A549 (cell line): ENCODE measurements at regions not wholly inside any gene's neighbourhood (a gene's known extent, or its start where the extent isn't known, plus 50 kb on each side); places are given as distances from the start of the nearest gene placed in this dataset.

Experiments
- ATAC-seq, 2 experiments: fragments of 200-7000 bp in 1 of 2; fragments of >200 bp in 1 of 2; cut with Nextera tagmentation in 1 of 2; cut with Tn5 transposase in 1 of 2; 3 replicates each; pipeline versions ENCODE4 v1.8.0 to v1.9.1; 2018 to 2020; ENCODE audit warnings: mild to moderate bottlenecking in 1 of 2, moderate library complexity in 1 of 2
- CTCF ChIA-PET: fragments of 300-600 bp; sonication (Branson Sonifier 250); formaldehyde crosslinking; extraction: SDS; loops from one replicate; lab custom pipeline; 2021; ENCODE audit warnings: antibody characterized with exemption, inconsistent platforms; lab: Yijun Ruan, JAX
- POLR2A ChIA-PET: fragments of 350-600 bp; formaldehyde crosslinking; extraction: SDS; loops from one replicate; lab custom pipeline; 2021; ENCODE audit warnings: antibody characterized with exemption, inconsistent platforms; lab: Yijun Ruan, JAX
- DNase-seq, 2 experiments: peaks; one replicate each; pipeline versions ENCODE4 v3.0.0 to v3.0.0-alpha.2; 2011 to 2016; ENCODE audit warnings: low read depth in 1 of 2, low spot score in 1 of 2
- FAIRE-seq: peaks from 2 replicates; lab custom pipeline; 2011; peaks lifted over from hg19 to GRCh38; lab: Jason Lieb, UNC
- H3K27ac ChIP-seq, 2 experiments: fragments of >200 bp; sonication (Bioruptor Twin); formaldehyde crosslinking; 3 replicates each; pipeline ENCODE4 v1.5.1; 2016 to 2017
- H3K4me1 ChIP-seq: fragments of >200 bp; sonication (Bioruptor Twin); formaldehyde crosslinking; 3 replicates; pipeline ENCODE4 v1.6.1; 2016
- H3K4me2 ChIP-seq: fragments of >200 bp; sonication (Bioruptor Twin); formaldehyde crosslinking; 3 replicates; pipeline ENCODE4 v1.6.1; 2016
- H3K4me3 ChIP-seq: fragments of >200 bp; sonication (Bioruptor Twin); formaldehyde crosslinking; 3 replicates; pipeline ENCODE4 v1.5.1; 2016
- H3K9me3 ChIP-seq: fragments of >200 bp; sonication (Bioruptor Twin); formaldehyde crosslinking; 3 replicates; pipeline ENCODE4 v1.6.1; 2016
- BHLHE40 ChIP-seq: IDR thresholded peaks from 2 replicates; pipeline ENCODE4 v1.6.1; 2012; ENCODE audit warnings: low read depth, low read length, inconsistent platforms
- CEBPB ChIP-seq, 2 experiments: fragments of >200 bp in 1 of 2; sonication (Bioruptor Twin) in 1 of 2; formaldehyde crosslinking in 1 of 2; IDR thresholded peaks; 2 replicates each; pipeline ENCODE4 v1.6.1; 2012 to 2016
- CHD2 ChIP-seq: fragments of 150-350 bp; IDR thresholded peaks from 2 replicates; pipeline ENCODE4 v1.6.1; 2014; ENCODE audit warnings: low read length; ENCODE audit not compliant: partially characterized antibody
- CHD4 ChIP-seq: fragments of 200-600 bp; sonication (generic); IDR thresholded peaks from 2 replicates; pipeline ENCODE4 v1.6.1; 2016; ENCODE audit warnings: antibody characterized with exemption, mild to moderate bottlenecking, borderline replicate concordance
- EP300 ChIP-seq, 2 experiments: fragments of >200 bp; sonication (Bioruptor Twin); formaldehyde crosslinking; IDR thresholded peaks; 2 replicates in 1 of 2; 3 replicates in 1 of 2; pipeline ENCODE4 v1.6.1; 2016 to 2017
- HEYL ChIP-seq: fragments of 250-450 bp; sonication (Bioruptor Pico); IDR thresholded peaks from 2 replicates; pipeline ENCODE4 v1.8.0; 2021; ENCODE audit warnings: mild to moderate bottlenecking, moderate library complexity
- HOXA7 ChIP-seq: fragments of 250-450 bp; sonication (Bioruptor Pico); IDR thresholded peaks from 2 replicates; pipeline ENCODE4 v1.5.0; 2020; ENCODE audit warnings: mild to moderate bottlenecking, moderate library complexity
- HOXB13 ChIP-seq: fragments of 250-450 bp; sonication (Bioruptor Pico); IDR thresholded peaks from 2 replicates; pipeline ENCODE4 v1.5.0; 2020; ENCODE audit warnings: low read depth, mild to moderate bottlenecking, moderate library complexity
- KDM1A ChIP-seq: fragments of 200-600 bp; sonication (generic); IDR thresholded peaks from 2 replicates; pipeline ENCODE4 v1.6.1; 2016; ENCODE audit warnings: low read depth, mild to moderate bottlenecking
- MAFK ChIP-seq: fragments of 450-650 bp; IDR thresholded peaks from 2 replicates; pipeline ENCODE4 v1.6.1; 2014; ENCODE audit not compliant: partially characterized antibody
- MAZ ChIP-seq: fragments of 150-350 bp; IDR thresholded peaks from 2 replicates; pipeline ENCODE4 v1.6.1; 2014; ENCODE audit warnings: antibody characterized with exemption, low read depth, low read length, borderline replicate concordance
- MYC ChIP-seq: IDR thresholded peaks from 2 replicates; pipeline ENCODE4 v1.6.1; 2012; ENCODE audit warnings: mild to moderate bottlenecking, inconsistent platforms, low read length, improper control_type of control experiment, borderline replicate concordance
- NFE2L2 ChIP-seq: fragments of 150-350 bp; conservative IDR thresholded peaks from 2 replicates; pipeline ENCODE4 v1.6.1; 2014; ENCODE audit warnings: low read length
- RARB ChIP-seq: fragments of 250-450 bp; sonication (Bioruptor Pico); IDR thresholded peaks from 2 replicates; pipeline ENCODE4 v1.8.0; 2021; ENCODE audit warnings: mild to moderate bottlenecking, moderate library complexity
- RCOR1 ChIP-seq: fragments of 150-350 bp; IDR thresholded peaks from 2 replicates; pipeline ENCODE4 v1.6.1; 2014; ENCODE audit warnings: antibody characterized with exemption, low read length, low read depth
- RFX5 ChIP-seq: fragments of 450-650 bp; IDR thresholded peaks from 2 replicates; pipeline ENCODE4 v1.7.1; 2014; ENCODE audit warnings: antibody characterized with exemption, mild to moderate bottlenecking, moderate library complexity
- ZC3H11A ChIP-seq: fragments of 450-650 bp; IDR thresholded peaks from 2 replicates; pipeline ENCODE4 v1.6.1; 2014; ENCODE audit warnings: antibody characterized with exemption, mild to moderate bottlenecking
- ZFP36 ChIP-seq: fragments of 450-650 bp; IDR thresholded peaks from 2 replicates; pipeline ENCODE4 v1.6.1; 2014; ENCODE audit warnings: borderline replicate concordance; ENCODE audit not compliant: partially characterized antibody
- WGBS: methylation state at CpG from one replicate; pipeline ENCODE4 v1.1.6; 2017; ENCODE audit errors: missing lambda C conversion rate; 5-methylcytosine and 5-hydroxymethylcytosine counted together
- TF ChIP-seq, protein P1 (sequence below): fragments of 200-600 bp; sonication (generic); IDR thresholded peaks from 2 replicates; pipeline ENCODE4 v1.6.1; 2016; ENCODE audit warnings: antibody characterized with exemption, mild to moderate bottlenecking, moderate library complexity
- TF ChIP-seq, protein P2 (sequence below): fragments of 150-350 bp; IDR thresholded peaks from 2 replicates; pipeline ENCODE4 v1.6.1; 2014; ENCODE audit warnings: low read depth, mild to moderate bottlenecking, low read length
- TF ChIP-seq, protein P3 (sequence below): fragments of 250-450 bp; sonication (Bioruptor Pico); IDR thresholded peaks from 2 replicates; pipeline ENCODE4 v1.5.0; 2021; ENCODE audit warnings: mild to moderate bottlenecking, moderate library complexity, borderline replicate concordance
- TF ChIP-seq, protein P4 (sequence below): fragments of >200 bp; sonication (Bioruptor Twin); formaldehyde crosslinking; IDR thresholded peaks from 3 replicates; pipeline ENCODE4 v1.5.1; 2016
- TF ChIP-seq, protein P5 (sequence below): IDR thresholded peaks from 2 replicates; pipeline ENCODE4 v1.6.1; 2012
- TF ChIP-seq, protein P6 (sequence below): IDR thresholded peaks from 2 replicates; pipeline ENCODE4 v1.6.1; 2012; ENCODE audit warnings: low read depth, borderline replicate concordance

DNA sequence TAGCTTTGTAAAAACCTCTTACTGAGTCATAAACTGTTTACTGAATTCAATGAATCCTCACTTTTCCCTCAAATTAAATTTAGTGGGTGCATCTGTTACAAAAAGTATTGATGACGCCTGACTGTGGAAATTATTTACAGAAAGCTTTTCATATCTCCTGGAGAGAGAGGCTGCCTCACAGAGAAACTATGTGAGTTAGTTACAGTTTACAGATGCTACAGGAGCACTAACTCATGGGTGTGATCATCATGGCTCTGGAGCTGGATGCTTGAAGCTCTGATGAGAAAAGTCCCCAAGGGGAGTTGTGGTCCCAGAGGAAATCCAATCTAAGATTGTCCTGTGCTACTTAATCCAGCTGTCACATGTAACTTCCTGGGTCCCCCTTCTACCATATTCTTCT is 590.8 kb downstream of the LMO7 start:
- ATAC-seq (no peak), FAIRE-seq (no peak)
- no peaks in the 10 kb centered on the region for H3K9me3 ChIP-seq

DNA sequence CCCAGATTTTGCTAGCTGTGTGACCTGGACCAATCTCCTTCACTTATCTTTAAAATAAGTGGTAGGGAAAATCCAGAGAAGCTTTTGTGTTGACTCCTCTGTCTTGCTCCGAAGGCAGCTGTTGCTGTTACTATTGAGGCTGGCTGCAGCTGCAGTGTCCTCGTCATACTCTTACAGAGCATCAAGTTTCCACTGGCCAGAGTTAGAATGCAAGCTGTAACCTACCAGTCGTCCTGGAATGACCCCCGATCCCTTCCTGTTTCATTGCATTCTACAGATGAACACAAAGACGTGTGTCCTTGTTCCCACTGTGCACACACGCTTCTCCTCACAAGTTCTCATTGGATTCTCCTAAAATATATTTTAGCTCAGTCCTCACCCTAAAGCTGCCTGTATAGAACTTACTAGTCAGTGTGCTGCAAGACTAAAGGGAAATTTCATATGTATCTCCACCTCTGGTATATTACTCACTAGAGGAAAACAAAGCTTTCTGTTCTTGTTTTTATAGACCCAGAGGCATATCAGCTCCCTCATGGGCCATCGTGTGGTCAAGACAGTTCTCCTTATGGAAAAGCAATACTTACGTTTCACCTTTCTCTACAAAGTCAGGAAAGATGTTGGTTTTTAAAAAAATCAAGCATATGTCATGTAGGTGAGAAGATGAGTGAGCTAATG is 589.8 kb downstream of the LMO7 start:
- ChIA-PET CTCF (interaction anchor here (0.9 kb wide), 1 partner anchor 77 kb away, joined by 3 read pairs; no protein-coding TSS in a partner anchor), POLR2A (no interaction called here)
- Histone ChIP-seq H3K4me3 (no peak overlapping the region), H3K9me3 (no peaks in the 10 kb centered on the region), H3K4me1 (no peaks in the 10 kb centered on the region), H3K4me2 (no peak overlapping the region), H3K27ac (no peak overlapping the region)
- no peak for TF ChIP-seq CEBPB (IDR thresholded peaks at IDR 0.05)
- TF ChIP-seq, protein P1, sequence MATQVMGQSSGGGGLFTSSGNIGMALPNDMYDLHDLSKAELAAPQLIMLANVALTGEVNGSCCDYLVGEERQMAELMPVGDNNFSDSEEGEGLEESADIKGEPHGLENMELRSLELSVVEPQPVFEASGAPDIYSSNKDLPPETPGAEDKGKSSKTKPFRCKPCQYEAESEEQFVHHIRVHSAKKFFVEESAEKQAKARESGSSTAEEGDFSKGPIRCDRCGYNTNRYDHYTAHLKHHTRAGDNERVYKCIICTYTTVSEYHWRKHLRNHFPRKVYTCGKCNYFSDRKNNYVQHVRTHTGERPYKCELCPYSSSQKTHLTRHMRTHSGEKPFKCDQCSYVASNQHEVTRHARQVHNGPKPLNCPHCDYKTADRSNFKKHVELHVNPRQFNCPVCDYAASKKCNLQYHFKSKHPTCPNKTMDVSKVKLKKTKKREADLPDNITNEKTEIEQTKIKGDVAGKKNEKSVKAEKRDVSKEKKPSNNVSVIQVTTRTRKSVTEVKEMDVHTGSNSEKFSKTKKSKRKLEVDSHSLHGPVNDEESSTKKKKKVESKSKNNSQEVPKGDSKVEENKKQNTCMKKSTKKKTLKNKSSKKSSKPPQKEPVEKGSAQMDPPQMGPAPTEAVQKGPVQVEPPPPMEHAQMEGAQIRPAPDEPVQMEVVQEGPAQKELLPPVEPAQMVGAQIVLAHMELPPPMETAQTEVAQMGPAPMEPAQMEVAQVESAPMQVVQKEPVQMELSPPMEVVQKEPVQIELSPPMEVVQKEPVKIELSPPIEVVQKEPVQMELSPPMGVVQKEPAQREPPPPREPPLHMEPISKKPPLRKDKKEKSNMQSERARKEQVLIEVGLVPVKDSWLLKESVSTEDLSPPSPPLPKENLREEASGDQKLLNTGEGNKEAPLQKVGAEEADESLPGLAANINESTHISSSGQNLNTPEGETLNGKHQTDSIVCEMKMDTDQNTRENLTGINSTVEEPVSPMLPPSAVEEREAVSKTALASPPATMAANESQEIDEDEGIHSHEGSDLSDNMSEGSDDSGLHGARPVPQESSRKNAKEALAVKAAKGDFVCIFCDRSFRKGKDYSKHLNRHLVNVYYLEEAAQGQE = no peak
- no peak for TF ChIP-seq EP300 (IDR thresholded peaks at IDR 0.05)
- TF ChIP-seq MAZ = no peak
- TF ChIP-seq NFE2L2 = no peak
- TF ChIP-seq ZFP36 = no peak
- no peak for TF ChIP-seq KDM1A
- TF ChIP-seq, protein P2, sequence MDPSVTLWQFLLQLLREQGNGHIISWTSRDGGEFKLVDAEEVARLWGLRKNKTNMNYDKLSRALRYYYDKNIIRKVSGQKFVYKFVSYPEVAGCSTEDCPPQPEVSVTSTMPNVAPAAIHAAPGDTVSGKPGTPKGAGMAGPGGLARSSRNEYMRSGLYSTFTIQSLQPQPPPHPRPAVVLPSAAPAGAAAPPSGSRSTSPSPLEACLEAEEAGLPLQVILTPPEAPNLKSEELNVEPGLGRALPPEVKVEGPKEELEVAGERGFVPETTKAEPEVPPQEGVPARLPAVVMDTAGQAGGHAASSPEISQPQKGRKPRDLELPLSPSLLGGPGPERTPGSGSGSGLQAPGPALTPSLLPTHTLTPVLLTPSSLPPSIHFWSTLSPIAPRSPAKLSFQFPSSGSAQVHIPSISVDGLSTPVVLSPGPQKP = no peak
- TF ChIP-seq, protein P3, sequence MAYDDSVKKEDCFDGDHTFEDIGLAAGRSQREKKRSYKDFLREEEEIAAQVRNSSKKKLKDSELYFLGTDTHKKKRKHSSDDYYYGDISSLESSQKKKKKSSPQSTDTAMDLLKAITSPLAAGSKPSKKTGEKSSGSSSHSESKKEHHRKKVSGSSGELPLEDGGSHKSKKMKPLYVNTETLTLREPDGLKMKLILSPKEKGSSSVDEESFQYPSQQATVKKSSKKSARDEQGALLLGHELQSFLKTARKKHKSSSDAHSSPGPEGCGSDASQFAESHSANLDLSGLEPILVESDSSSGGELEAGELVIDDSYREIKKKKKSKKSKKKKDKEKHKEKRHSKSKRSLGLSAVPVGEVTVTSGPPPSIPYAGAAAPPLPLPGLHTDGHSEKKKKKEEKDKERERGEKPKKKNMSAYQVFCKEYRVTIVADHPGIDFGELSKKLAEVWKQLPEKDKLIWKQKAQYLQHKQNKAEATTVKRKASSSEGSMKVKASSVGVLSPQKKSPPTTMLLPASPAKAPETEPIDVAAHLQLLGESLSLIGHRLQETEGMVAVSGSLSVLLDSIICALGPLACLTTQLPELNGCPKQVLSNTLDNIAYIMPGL (CRISPR knock-in tag) = no peak
- TF ChIP-seq, protein P4, sequence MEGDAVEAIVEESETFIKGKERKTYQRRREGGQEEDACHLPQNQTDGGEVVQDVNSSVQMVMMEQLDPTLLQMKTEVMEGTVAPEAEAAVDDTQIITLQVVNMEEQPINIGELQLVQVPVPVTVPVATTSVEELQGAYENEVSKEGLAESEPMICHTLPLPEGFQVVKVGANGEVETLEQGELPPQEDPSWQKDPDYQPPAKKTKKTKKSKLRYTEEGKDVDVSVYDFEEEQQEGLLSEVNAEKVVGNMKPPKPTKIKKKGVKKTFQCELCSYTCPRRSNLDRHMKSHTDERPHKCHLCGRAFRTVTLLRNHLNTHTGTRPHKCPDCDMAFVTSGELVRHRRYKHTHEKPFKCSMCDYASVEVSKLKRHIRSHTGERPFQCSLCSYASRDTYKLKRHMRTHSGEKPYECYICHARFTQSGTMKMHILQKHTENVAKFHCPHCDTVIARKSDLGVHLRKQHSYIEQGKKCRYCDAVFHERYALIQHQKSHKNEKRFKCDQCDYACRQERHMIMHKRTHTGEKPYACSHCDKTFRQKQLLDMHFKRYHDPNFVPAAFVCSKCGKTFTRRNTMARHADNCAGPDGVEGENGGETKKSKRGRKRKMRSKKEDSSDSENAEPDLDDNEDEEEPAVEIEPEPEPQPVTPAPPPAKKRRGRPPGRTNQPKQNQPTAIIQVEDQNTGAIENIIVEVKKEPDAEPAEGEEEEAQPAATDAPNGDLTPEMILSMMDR = no peak
- no peak for TF ChIP-seq MAFK
- no peak for DNase-seq
- no peak for FAIRE-seq
- WGBS = 15% methylated on average over 8 of the region's 8 CpGs
- no peak for ATAC-seq

More for the DNA sequence above, 590.8 kb downstream of the LMO7 start:
- 27% methylated on average over 1 of the region's 1 CpG for WGBS
- Histone ChIP-seq H3K27ac (no peak overlapping the region), H3K4me2 (no peak overlapping the region), H3K4me1 (no peaks in the 10 kb centered on the region), H3K4me3 (no peak overlapping the region)
- ChIA-PET CTCF (interaction anchor here (0.5 kb wide), 1 partner anchor 58 kb away, joined by 7 read pairs; no protein-coding TSS in a partner anchor), POLR2A (no interaction called here)
- no peak for DNase-seq
- no peak for TF ChIP-seq HOXA7 (CRISPR knock-in tag)
- no peak for TF ChIP-seq RCOR1
- TF ChIP-seq CHD4 = no peak
- no peak for TF ChIP-seq HOXB13 (CRISPR knock-in tag)
- no peak for TF ChIP-seq MAFK
- TF ChIP-seq BHLHE40 = no peak
- TF ChIP-seq NFE2L2 = no peak
- TF ChIP-seq CHD2 = no peak
- TF ChIP-seq RARB = no peak
- no peak for TF ChIP-seq KDM1A
- TF ChIP-seq, protein P5, sequence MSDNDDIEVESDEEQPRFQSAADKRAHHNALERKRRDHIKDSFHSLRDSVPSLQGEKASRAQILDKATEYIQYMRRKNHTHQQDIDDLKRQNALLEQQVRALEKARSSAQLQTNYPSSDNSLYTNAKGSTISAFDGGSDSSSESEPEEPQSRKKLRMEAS = no peak
- TF ChIP-seq, protein P6, sequence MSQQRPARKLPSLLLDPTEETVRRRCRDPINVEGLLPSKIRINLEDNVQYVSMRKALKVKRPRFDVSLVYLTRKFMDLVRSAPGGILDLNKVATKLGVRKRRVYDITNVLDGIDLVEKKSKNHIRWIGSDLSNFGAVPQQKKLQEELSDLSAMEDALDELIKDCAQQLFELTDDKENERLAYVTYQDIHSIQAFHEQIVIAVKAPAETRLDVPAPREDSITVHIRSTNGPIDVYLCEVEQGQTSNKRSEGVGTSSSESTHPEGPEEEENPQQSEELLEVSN = no peak
- TF ChIP-seq RFX5 = no peak
- no peak for TF ChIP-seq HEYL (CRISPR knock-in tag)
- TF ChIP-seq, protein P2 = no peak
- TF ChIP-seq MYC = no peak
- no peak for TF ChIP-seq ZC3H11A
